IPS-NIHi11 (cell line): ENCODE measurements at regions not wholly inside any gene's neighbourhood (a gene's known extent, or its start where the extent isn't known, plus 50 kb on each side); places are given as distances from the start of the nearest gene placed in this dataset.

Experiments
- DNase-seq: peaks from one replicate; pipeline ENCODE4 v3.0.0; 2012; ENCODE audit warnings: mixed read lengths, low spot score

DNA sequence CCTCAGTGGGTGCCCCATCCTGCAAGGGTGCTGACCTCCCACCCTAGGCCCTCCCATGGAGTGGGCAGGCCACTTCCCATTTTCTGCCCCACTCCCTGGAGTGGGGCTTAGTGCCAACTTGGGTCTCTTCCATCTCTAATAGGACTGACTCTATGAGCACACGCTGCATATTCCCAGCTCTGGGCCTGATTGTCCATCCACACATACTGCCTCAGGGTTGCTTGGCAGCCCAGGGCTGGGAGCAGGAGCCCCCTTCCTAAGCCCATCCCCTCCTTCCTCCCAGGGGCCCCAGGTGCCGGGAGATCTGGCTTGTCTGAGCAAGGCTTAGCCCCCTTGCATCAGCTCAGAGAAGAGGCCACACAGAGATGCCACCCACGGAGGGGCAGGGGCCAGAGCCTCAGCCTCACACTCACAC lies 55.1 kb downstream of the PJA1 start:
- DNase-seq: no peak

DNA sequence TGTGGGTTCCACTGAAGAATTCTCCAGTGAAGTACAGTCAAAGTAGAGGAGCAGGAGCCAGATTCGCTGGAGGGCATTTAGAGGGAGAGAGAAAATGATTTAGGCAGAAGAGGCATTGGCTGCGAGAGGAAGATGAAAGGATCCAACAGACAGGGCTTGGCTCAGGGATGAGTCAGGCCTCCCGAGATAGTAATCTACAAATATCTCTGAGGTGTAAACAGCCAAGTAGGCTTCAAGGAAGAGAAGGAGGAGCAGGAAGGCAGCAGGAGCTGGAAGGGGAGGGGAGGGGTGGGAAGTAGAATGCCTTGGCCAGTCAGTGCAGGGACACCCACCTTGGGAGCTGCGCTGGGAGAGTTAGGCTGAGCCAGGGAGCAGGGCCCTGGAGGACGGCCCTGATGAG lies 55.5 kb downstream of the PJA1 start:
- DNase-seq: no peak

DNA sequence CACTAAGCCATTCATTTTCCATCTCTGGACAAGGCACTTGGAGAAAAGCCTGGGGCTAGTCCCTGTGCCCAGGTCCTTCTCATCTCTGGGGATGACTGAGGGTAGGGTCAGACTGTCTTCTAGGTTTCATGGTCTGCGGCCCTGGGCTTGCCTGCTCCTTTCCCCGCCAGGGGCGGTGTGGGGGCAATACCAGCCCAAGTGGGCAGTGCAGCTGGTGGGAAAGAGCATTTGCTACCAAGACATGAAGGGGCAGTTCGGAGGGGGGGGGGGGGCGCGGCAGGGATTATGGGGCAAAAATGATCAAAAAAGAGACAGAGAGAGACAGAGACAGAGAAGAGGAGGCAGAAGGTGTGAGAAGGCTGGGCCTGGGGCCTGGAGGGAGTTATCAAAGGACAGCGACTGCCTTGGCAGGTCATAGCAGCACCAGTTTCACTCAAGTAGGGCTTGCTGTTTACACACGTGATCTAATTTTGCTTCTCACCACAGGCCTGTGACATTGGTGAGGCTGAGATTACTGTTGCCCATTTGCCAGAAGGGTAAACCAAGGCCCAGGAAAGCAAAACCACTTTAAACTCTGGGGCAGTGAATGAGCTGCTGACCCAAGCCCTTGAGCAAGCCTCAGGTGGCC lies 56.1 kb downstream of the PJA1 start:
- DNase-seq: no peak

DNA sequence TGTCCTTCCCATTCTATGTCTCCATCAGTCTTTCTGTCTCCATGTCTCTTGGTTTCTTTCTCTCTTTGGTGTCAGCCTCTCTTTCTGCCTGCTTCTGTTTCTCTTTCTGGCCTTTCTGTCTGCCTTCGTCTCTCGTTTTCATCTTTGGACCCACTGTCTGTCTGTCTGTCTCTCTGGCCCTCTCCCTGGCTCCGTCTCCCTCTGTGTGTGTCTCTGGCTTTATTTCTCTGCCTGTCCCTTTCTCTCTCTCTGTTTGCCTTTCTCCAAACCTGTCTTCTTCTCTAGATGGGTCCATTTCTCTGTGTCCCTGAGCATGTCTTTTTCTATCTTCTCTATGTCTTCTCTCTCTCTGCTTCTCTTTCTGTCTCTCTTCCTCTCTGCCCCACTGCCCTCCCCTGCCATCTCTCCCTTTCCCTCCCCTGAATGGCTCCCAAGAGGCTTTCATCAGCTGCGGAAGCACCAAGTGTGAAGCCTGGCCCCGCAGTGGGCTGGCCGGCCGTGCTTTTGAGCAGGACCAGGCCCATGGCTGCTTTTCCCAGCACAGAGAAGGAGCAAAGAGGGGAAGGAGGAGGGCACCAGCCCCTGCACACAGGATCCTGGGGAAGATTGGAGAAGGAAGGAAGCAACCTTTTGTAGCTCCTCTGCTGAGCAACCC lies 57.4 kb downstream of the PJA1 start:
- no peak for DNase-seq

GRCh38 chrX:69107231-69107739 lies 58.0 kb downstream of the PJA1 start:
- peak; percentile 46 for DNase-seq

DNA sequence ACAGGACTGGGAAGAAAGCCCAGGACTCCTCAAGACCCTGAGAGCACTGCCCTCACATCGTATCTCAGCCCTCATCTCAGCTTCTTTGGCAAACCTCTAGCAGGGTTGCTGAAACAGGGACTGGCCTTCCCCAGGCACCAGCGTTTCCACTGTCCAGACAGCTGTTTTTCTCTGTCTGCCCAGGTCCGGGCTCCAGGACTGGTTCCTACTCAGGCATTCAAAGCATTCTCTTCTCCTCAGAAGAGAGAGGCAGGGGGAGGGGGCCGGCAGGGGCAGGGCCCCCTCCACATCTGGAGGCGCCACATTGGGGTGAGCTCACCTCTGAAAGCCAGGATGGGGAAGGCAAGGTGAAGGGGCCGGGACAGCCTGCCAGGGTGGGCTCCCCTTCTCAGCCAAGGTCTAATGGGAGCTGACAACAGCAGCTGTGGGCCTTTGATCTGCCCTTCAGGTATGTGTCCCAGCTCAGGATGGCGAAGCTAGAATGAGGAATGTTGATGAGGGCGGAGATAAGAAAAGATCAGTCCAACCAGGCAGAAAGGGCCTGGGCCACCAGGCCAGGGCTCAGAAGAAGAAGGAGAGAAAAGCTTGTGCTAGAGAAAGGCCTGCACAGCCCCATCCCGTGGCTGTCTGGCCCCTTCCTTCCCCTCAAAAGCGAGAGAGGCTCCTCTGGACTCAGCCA lies 60.4 kb downstream of the PJA1 start:
- DNase-seq: no peak

- DNase-seq: no peak
Observed at GRCh38 chrX:69103539-69103938, 61.7 kb downstream of the PJA1 start.

DNA sequence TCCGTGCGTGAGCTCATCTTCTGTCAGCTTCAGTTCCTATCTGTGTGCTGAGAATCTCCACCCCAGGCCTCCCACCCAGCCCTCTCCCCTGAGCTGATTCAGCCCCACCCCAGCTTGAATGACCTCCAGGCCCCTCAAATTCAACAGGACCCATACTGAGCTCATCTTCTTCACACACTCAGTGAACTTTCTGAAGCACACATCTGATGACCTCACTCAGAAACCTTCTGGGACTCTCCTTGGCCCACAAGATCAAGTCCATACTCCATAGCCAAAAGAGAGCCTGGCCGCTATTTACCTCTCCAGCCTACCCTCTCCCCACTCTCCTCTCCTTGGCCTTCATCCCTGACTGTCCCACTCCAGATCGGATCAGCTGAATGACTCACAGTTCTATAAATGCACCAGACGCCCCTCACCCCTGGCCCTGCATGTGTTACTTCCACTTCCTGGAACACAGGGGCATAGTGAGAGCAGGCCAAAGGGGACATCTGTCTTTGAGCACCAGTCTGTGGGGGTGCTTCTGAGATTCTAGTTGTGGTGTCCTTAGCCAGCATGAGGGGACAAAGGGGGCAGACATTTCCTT lies 62.5 kb downstream of the PJA1 start:
- no peak for DNase-seq

DNA sequence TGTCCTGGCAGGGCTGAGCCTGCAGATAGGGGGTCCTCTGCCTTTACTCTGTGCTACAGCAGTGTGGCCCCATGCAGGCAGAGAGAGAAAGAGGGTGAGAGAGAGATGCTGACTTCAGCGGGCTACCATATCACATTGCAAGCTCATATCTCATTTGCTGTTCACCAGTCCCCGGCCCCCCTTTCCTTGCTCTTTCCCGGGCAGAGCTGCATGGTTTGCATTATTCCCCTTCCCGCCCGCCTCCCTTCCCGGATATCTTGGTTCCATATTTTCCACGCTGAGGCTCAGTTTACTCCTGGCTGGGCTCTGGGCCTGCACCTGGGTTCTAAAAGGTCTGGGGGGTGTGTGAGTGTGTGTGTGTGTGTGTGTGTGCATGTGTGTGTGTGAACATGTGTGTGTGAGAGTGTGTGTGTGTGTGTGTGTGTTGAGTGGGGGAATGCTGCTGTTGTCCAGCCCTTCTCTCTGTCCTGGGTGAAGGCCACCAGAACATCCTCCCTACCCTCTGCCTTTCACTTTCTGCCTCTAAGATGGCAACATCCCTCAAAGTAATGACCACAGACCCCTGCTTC lies 63.5 kb downstream of the PJA1 start:
- no peak for DNase-seq

- DNase-seq: no peak
Observed at GRCh38 chrX:69100478-69100877, 64.8 kb downstream of the PJA1 start.

- DNase-seq: no peak
Observed at GRCh38 chrX:69097451-69098236, 67.6 kb downstream of the PJA1 start.

DNA sequence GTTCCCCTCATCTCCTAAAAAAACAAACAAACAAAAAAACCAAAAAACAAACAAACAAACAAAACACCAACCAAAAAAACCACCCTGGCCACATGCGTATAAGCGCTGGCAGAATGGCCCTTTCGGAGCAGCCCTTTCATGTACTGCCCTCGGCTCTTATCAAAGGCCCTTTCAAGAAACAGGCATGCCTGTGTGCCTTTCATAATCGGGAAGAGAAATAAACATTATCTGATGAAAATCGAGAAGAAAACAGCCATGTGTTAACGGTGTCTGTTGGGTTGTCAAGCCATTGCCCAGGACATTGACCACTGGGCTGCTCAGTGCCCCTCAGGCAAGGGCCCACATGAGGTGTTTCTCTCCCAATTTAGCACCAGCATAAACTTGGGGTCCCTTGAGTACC lies 68.3 kb downstream of the PJA1 start:
- no peak for DNase-seq

DNA sequence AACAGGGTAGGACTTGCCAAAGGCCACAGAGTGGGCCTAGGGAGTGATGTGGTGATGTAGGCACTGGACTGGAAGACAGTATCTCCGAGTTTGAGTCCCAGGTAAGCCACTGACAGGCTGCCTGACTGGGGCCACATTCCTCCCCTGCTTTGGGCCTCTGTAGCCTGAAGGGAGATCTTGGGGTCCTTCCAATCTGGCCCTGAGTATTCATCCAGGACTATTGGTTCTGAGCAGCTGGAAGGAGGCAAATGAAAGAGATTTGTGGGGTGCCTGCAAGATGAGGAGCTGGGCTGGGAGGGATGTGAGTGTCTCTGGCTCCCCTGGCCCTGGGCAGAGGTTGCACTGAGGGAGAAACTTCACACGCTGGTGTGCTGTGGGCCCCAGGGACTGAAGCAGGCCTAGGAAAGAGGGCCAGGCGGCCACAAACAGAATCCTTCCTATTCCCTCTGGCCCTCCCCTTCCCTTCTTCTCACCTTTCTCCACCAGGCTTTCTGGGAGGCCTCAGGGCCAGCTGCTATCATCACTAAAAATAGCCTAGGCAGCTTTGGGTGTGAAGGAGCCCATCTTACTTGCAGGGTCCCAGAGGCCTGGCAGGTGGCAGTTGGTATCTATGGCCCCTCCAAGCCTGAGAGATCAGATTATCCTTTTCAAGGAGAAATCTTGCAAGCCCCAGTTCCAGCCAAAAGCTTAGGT lies 70.1 kb downstream of the PJA1 start:
- DNase-seq: no peak

DNA sequence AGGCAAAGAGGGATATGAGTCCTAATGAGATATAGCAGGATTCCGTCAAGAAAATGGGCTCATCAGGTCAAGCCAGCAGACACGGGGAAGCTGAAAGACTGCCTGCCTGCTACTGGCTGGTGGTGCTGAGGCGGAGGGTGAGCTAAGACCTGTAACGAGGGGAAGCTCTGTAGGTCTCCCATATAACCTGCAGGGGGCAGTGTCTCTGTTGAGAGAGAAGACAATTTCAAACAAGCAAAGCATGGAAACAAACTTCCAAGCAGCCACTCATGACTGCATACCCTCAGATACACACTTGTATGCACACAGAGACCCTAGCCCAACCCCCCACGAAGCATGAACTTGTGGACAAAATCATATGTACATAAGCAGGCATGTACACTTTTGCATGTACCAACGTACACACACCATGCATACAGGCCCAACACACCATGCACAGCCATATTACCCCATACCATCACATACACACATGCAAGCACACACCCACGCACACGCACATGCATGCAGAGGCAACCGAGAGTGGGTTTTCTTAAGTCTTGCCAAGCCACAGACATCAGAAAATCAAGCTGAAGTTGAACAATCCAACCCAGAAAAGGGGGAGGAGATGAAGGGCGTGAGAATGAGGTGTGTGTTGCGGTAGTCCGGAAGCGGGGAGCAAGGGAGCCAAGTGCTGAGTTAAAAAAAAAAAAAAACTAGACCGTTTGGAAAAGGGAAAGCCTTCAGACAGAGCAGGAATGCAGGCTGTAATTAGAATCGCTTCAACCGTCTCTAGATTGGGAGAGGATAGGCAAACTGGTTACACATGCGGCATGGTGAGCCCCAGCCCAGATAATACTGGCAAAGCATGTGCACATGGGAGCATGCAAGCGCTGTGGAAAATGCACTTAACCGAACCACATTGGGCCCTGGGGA lies 71.0 kb downstream of the PJA1 start:
- peak; percentile 75 for DNase-seq

DNA sequence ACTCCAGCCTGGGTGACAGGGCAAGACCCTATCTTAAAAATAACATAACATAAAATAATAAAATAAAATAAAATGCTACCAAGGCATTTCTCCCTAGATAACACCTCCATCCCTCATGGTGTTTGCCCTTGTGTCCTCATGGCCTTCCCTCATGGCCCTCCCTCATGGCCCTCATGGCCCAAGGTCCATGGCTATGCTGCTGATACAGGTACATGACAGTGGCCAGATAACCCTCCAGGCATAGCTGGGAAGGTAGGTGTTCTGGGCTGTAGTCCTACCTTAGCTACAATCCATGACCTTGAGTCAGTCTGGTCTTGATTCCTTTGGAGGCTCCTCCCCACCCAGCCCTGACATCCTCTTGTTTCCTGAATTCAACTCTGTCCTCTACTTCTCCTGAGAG lies 75.2 kb downstream of the PJA1 start:
- DNase-seq: no peak

GRCh38 chrX:69089203-69089602 lies 76.0 kb downstream of the PJA1 start:
- DNase-seq: no peak

DNA sequence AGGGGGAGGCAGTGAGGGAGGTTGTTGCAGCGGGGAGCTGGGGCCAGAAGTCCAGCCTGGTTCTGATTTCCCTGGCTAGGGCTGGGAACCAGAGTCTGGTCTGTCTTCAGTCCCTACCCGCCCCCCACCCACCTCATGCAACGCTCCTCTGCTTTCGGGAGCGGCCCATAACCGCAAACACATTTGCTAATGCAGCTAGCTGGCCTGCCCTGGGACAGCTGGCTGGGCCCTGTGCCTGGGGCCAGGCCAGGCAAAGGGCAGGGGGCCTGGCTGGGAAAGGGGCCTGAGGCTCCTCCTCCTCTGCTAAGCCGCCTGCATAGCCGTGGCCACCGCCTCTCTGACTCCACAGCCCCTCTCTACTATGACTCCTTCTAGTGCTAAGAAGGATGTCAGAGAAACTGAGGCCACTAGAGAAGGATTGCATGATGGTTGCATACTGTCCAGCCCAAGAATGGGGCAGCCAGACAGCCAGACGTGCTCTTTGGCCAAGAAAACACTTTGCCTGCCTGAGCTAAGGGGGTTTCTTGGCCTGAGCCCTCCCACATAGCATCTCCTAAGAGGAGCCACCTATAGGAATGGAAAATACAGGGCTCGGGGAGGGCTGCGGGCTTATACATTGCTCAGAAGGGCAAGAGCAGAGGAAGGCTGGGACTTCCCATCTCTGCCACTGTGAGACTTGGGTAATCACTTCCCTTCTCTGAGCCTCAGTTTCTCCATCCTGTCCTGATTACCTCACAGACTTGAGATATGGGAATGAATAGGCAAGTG lies 76.9 kb downstream of the PJA1 start:
- DNase-seq: peak; percentile 38

DNA sequence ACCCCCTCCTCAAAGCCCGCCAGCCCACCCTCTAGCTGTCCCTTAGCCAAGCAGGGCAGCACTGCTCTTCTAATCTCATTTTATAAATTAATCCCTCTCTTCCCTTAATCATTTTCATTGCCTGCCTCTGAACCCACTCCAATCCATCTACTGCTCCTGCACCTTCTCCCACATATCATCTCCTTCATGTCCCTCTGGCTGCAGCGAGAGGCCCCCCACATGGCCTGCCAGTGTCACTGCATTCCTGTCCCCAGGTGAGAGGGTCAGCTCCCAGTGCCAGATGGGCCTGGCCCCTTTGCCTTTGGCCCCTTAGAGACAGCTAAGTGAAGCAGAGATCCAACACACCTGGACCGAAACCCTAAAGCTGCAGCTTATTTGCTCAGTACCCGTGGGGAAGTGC lies 79.4 kb downstream of the PJA1 start:
- DNase-seq: no peak

DNA sequence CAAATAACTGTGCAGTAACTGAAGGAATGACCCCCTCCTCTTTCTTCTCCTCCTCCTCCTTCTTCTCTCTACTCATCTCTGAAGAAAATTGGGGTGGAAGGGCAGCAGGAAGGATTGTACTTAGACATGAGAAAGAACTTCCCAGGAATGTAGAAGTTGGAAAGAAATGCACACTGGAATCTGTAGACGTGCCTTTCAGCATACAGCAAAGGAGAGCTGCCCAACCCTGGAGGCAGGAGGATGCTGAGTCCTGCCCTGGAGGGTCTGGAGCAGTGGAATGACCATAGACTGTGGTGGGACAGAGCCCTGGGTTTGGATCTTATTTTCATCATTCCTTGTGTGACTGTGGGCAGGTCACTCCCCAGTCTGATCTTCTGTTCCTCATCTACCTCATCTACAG lies 80.1 kb downstream of the PJA1 start:
- no peak for DNase-seq
